Erythroblast (primary cell): ENCODE measurements at regions not wholly inside any gene's neighbourhood (a gene's known extent, or its start where the extent isn't known, plus 50 kb on each side); places are given as distances from the start of the nearest gene placed in this dataset.

ENCODE experiments used
- GATA1 ChIP-seq: IDR thresholded peaks from 2 replicates; pipeline ENCODE4 v1.6.1; 2011; ENCODE audit warnings: low read depth, mild to moderate bottlenecking, control low read depth, low read length, moderate library complexity
- POLR2A ChIP-seq: IDR thresholded peaks from 2 replicates; pipeline ENCODE4 v1.6.1; 2011; ENCODE audit warnings: mild to moderate bottlenecking, low read length

DNA sequence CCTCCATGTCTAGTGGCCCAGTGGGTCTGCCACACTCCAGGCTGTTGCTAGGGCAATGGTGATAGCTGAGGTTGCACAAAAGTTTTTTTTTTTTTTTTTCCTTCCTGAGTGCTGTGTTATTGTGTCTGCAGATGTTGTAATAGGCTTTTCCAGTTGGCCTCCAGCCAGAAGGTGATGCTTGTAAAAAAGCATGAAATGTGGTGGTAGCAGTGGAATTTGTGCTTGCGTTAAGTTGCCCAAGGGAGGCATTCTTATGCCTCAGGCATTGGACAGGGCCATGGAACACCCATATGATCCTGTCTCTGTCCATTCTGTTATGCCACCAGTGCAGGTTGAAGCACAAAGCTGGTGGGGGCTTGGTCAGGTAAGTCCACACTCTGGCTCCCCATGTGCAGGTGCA lies 660.5 kb upstream of the SPANXN1 start:
- TF ChIP-seq POLR2A (no peak), GATA1 (no peak)
